ENCODE measurements at regions not wholly inside any gene's neighbourhood (a gene's known extent, or its start where the extent isn't known, plus 50 kb on each side); places are given as distances from the start of the nearest gene placed in this dataset.

DNA sequence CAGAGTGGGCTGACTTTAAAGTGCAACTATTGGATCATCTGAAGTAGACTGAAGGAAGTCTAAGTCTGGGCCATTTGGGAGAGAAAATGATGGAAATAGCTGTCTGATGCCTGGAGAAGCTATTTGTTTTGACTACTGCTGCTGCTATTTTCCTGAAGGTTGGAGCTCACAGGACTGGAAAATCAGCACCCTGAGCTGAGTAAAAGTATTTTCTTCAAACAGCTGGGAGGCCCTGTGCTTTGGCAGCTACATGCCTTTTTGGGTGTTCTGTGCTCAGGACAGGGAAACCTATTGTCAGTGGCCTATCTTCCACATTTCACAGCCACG lies 302.6 kb downstream of the ENC1 start:
- H3K27ac Mint-ChIP-seq = no peak overlapping the region

DNA sequence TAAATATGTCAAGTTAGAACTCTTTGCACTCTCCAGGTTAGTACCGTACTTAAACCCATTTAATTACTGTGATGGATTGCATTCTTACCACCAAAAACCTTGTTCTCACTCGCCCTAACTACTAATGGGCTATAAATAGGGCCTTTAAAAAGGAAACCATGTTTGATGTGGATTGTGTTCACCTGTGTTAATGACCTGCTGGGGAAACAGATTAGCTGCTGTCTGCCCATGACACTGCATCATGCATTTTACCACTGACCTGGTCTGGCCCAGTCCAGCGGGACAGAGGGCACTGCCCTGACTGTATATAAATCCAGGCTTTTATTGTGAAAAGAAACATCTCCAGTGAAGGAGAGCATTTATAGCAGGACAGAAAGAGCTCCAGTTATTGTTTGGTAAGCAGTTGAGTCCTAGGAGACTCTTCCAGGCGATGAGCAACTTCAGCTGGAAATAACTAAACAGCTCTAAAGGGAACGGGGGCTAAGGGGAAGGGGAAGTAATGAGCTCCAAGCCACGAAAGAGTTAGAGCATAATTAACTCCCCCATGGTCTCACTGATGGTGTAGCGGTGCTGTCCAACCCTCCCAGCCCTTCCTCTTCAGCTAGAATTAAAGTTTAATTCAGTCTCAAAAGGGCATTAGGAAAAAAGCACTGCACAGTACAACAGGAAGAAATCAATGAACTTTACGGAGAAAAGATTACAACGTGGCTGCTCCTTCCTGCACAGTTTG lies 303.1 kb downstream of the ENC1 start:
- Mint-ChIP-seq H3K27ac (no peak overlapping the region), H3K4me1 (ENCODE audit: low read depth) (no peaks in the 10 kb centered on the region), H3K27me3 (ENCODE audit: insufficient read depth) (peaks cover 5% of the 10 kb centered on the region), H3K9me3 (no peaks in the 10 kb centered on the region), H3K4me3 (no peak overlapping the region), H3K36me3 (ENCODE audit: low read depth) (no peaks in the 10 kb centered on the region)
- TF ChIP-seq, protein P1, sequence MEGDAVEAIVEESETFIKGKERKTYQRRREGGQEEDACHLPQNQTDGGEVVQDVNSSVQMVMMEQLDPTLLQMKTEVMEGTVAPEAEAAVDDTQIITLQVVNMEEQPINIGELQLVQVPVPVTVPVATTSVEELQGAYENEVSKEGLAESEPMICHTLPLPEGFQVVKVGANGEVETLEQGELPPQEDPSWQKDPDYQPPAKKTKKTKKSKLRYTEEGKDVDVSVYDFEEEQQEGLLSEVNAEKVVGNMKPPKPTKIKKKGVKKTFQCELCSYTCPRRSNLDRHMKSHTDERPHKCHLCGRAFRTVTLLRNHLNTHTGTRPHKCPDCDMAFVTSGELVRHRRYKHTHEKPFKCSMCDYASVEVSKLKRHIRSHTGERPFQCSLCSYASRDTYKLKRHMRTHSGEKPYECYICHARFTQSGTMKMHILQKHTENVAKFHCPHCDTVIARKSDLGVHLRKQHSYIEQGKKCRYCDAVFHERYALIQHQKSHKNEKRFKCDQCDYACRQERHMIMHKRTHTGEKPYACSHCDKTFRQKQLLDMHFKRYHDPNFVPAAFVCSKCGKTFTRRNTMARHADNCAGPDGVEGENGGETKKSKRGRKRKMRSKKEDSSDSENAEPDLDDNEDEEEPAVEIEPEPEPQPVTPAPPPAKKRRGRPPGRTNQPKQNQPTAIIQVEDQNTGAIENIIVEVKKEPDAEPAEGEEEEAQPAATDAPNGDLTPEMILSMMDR (IDR thresholded peaks at IDR 0.05) = no peak
- DNase-seq = no peak

More for the DNA sequence above, 302.6 kb downstream of the ENC1 start:
- TF ChIP-seq, protein P1 (IDR thresholded peaks at IDR 0.05) = no peak
- H3K9me3 Mint-ChIP-seq = no peaks in the 10 kb centered on the region
- DNase-seq = no peak
- H3K4me3 Mint-ChIP-seq = no peak overlapping the region
- no peaks in the 10 kb centered on the region for H3K36me3 Mint-ChIP-seq (ENCODE audit: low read depth)
- H3K27me3 Mint-ChIP-seq (ENCODE audit: insufficient read depth) = peaks cover 5% of the 10 kb centered on the region
- H3K4me1 Mint-ChIP-seq (ENCODE audit: low read depth) = no peaks in the 10 kb centered on the region

- H3K4me3 Mint-ChIP-seq = no peak overlapping the region
- TF ChIP-seq, protein P1 (IDR thresholded peaks at IDR 0.05) = peak; percentile 62
- no peak overlapping the region for H3K27ac Mint-ChIP-seq
- H3K9me3 Mint-ChIP-seq = no peaks in the 10 kb centered on the region
- no peaks in the 10 kb centered on the region for H3K4me1 Mint-ChIP-seq (ENCODE audit: low read depth)
- peaks cover 5% of the 10 kb centered on the region for H3K27me3 Mint-ChIP-seq (ENCODE audit: insufficient read depth)
- DNase-seq = no peak
- H3K36me3 Mint-ChIP-seq (ENCODE audit: low read depth) = no peaks in the 10 kb centered on the region
Observed at GRCh38 chr5:74336297-74336696, 304.2 kb downstream of the ENC1 start.

DNA sequence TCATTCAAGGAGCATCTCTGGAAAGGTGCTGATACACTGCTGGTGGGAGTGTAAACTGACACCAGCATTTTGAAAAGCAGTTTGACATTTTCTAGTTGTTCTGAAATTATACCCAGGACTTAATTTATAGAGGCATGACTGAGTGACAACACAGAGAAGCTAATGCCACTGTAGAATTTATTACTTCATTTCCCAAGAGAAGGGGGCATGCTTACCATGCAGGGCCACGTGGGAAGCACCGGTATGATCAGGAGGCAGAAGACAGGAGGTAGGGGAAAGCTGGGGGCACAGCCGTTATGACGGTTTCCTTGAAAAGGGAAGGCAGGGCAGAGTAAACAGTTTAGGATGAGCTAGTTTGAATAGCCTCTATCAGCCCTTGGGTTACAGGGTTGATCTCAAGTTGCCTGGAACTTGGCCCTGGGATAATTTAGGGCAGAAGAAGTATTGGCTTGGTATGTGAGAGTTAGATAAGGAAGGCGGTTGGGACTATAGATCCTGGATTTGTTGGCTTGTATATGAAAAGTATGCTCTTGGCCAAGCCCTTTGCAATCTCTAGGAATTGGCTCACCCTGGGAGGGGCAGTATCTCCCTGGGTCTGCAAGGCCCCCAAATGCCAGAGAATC lies 305.7 kb downstream of the ENC1 start:
- no peak overlapping the region for H3K4me3 Mint-ChIP-seq
- no peaks in the 10 kb centered on the region for H3K4me1 Mint-ChIP-seq (ENCODE audit: low read depth)
- DNase-seq = no peak
- no peak overlapping the region for H3K27ac Mint-ChIP-seq
- no peaks in the 10 kb centered on the region for H3K9me3 Mint-ChIP-seq
- no peaks in the 10 kb centered on the region for H3K36me3 Mint-ChIP-seq (ENCODE audit: low read depth)
- peaks cover 5% of the 10 kb centered on the region for H3K27me3 Mint-ChIP-seq (ENCODE audit: insufficient read depth)
- TF ChIP-seq, protein P1 (IDR thresholded peaks at IDR 0.05) = no peak

DNA sequence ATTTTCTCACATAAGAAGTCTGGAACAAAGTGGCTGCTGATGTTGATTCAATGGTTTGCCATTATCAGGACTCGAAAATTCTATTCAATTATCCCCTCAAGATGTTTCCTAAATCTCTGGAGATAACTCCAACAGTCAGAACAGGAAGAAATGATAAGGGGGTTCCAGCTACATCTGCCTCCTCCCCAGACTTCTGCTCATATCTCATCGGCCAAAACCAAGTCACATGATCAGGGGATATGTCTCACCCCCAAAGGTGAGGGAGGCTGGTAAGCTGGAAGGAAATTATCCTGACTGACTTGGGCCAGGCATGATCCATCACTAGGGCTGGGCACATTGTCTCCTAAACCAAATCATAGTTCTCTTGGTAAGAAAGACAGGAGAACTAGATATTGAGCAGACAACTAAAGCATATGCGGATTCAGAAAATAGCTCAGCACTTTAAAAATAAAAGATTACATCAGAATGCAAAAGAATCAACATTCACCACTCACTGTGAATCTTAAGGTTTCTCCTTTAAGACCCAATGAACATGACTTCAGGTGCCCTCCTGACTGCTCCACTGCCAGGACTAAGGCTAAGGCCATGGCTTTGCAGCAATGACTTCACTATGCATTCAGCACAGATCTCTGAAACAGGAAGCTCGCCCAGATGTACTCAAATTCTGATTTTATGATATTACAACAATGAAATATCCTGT lies 306.3 kb downstream of the ENC1 start:
- no peak overlapping the region for H3K27ac Mint-ChIP-seq
- no peak overlapping the region for H3K4me3 Mint-ChIP-seq
- DNase-seq = no peak
- H3K27me3 Mint-ChIP-seq (ENCODE audit: insufficient read depth) = peaks cover 5% of the 10 kb centered on the region
- no peaks in the 10 kb centered on the region for H3K36me3 Mint-ChIP-seq (ENCODE audit: low read depth)
- no peaks in the 10 kb centered on the region for H3K4me1 Mint-ChIP-seq (ENCODE audit: low read depth)
- TF ChIP-seq, protein P1 (IDR thresholded peaks at IDR 0.05) = no peak
- no peaks in the 10 kb centered on the region for H3K9me3 Mint-ChIP-seq
